Posterior vena cava (tissue), 2 donors: ENCODE measurements at regions not wholly inside any gene's neighbourhood (a gene's known extent, or its start where the extent isn't known, plus 50 kb on each side); places are given as distances from the start of the nearest gene placed in this dataset.
"Not testable (repeated sequence)": the region's sequence is repeated elsewhere in the genome, so short reads cannot be mapped to it uniquely, and the experiment has no call there.

Source experiments
- DNase-seq: peaks from one replicate; pipeline ENCODE4 v3.0.0-alpha.2; 2020; ENCODE audit warnings: low spot score
- intact Hi-C, 2 donors: fragments of 100-400 bp; cut with DNase I; formaldehyde crosslinking; loops; one replicate each; pipeline versions ENCODE4 v1.14.1 to v1.14.2; 2022 to 2023
- donor health status: DM: yes; HTN: yes; CAD: no.
- donor health status: DM: yes; HTN: yes; CAD: no.

- no peak for DNase-seq
- intact Hi-C loops, result no loop called here
These were observed 183.3 kb upstream of the LRP1B start for GRCh38 chr2:142314164-142314563.

DNA sequence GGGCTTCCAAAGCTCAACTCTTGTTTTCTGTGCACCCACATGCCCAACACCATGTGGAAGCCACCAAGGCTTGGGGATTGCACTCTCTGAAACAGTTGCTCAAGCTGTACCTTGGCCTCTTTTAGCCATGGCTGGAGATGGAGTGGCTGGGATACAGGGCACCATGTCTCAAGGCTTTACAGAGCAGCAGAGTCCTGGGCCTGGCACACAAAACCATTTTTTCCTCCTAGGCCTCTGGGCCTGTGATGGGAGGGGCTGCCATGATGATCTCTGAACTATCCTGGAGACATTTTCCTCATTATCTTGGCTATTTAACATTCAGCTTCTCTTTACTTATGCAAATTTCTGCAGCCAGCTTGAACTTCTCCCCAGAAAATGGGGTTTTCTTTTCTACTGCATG is 179.7 kb upstream of the LRP1B start:
- intact Hi-C loops, result no loop called here
- DNase-seq, result no peak

DNA sequence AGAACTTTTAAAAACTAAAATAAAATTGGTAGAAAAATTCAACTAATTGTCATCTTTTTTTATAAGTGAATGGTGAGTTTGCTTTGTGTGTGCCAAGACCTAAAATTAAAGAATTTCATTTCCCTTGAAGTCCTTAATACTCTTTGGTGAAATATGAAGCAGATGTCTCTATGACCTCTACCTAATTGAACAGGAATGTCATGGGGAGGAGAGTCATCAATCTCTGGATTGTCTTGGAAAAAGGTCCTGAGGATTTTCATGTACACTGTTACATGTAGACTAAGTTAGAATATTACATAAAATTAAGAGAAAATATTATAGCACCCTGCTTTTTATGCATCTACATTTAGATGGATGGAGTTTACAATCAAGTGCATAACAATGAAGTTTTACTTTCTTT is 177.9 kb upstream of the LRP1B start:
- intact Hi-C loops, result loop anchor here in 1 of 2 donors (1.0 kb wide), 1 partner anchor 20 kb away; no protein-coding TSS in a partner anchor

GRCh38 chr2:142307616-142308115 is 176.8 kb upstream of the LRP1B start:
- no peak for DNase-seq
- intact Hi-C loops, result no loop called here

More for the DNA sequence above, 177.9 kb upstream of the LRP1B start:
- no peak for DNase-seq

DNA sequence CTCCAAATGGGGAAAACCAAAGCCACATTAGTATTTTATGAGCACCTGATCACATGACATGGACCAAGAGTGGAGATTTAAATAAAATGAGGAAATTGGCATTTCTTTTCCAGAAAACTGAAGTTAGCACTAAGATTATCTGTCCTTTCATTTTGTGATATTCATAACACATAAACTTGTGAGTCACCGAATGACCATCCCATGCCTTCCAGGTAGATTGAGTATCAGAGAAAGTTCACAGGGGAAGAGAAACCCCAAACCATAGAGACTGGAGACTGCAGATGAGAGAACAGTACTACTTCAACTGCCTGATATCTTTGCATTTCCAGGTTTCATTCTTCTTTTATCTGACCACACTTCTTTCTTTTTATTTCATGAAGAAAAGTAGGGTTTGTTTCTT is 176.3 kb upstream of the LRP1B start:
- intact Hi-C loops, result no loop called here

GRCh38 chr2:142306131-142306530 is 175.3 kb upstream of the LRP1B start:
- no peak for DNase-seq
- intact Hi-C loops, result no loop called here

More for the DNA sequence above, 176.3 kb upstream of the LRP1B start:
- DNase-seq, result no peak

- intact Hi-C loops, result no loop called here
These were observed 169.7 kb upstream of the LRP1B start for GRCh38 chr2:142300517-142300916.

DNA sequence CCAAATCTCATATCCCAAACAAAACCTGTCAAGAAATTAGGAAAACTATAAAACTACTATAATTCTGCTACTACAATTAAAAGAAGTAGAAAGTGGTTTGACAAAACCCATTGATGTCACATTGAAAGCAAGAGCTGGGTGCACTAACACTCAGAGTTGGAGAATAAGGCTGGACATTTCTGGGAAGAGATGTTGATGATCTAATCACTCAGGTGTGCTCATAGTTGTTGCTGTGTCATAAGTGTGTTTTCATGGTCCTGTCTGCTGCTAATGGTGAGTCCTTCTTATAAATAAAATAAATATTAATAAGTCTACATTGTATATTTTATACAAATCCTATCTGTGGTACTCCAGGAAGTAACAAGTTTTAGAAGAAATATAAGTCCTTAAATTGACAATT is 168.2 kb upstream of the LRP1B start:
- no peak for DNase-seq
- intact Hi-C loops, result no loop called here

More at GRCh38 chr2:142300517-142300916, 169.7 kb upstream of the LRP1B start:
- DNase-seq, result no peak

DNA sequence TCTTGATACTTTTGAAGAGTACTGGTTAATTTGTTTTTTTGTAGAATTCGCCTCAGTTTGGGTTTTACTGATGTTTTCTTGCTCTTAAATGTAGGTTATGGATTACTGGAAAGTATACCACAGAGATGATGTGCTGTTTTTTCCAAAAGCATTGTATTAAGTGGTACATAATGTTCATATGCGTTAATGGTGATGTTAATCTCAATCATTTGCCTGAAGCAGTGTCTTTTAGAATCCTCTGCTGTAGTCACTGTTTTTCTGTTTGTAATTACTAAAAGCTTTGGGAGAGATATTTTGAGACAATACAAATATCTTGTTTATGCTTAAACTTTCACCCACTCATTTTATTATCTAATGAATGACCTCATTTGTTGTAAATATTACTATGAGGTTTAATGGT is 163.4 kb upstream of the LRP1B start:
- DNase-seq, result no peak
- intact Hi-C loops, result no loop called here

GRCh38 chr2:142291969-142292368 is 161.2 kb upstream of the LRP1B start:
- intact Hi-C loops, result no loop called here
- no peak for DNase-seq

GRCh38 chr2:142290931-142291330 is 160.1 kb upstream of the LRP1B start:
- intact Hi-C loops, result no loop called here
- DNase-seq, result no peak

GRCh38 chr2:142286618-142287017 is 155.8 kb upstream of the LRP1B start:
- intact Hi-C loops, result no loop called here
- DNase-seq, result no peak

DNA sequence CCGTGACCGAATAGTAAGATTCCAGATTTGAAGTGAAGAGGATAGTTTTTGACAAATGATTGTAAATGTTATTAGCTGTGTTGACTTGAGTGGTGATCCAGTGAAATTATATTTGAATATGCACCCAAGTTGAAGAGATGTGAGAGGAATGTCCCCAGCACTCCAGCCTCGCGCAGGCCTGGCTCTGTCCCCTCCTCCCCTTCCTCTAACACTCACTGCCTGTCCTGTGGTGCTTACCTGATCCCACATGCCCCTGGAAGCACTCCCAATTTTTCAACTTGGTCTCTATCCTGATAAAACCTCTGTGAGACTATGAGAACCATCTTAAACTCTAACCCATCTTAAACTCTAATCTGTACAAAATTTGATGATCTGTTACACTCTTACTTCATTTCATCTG is 154.7 kb upstream of the LRP1B start:
- intact Hi-C loops, result no loop called here
- DNase-seq, result no peak

DNA sequence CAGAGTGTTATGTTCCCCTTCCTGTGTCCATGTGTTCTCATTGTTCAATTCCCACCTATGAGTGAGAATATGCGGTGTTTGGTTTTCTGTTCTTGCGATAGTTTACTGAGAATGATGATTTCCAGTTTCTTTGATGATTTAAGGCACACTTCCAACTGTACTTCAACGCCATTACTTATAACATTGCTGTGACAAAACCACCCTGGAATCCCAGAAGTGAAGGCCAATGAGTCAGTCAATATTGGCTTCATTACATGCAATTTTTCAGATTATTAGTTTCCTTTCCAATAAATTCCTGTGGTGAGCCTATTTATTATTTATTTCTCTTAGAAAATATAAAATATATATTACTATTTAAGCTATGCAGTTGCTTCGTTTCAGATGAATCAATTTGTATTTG is 153.5 kb upstream of the LRP1B start:
- DNase-seq, intact Hi-C loops: not testable (repeated sequence)

DNA sequence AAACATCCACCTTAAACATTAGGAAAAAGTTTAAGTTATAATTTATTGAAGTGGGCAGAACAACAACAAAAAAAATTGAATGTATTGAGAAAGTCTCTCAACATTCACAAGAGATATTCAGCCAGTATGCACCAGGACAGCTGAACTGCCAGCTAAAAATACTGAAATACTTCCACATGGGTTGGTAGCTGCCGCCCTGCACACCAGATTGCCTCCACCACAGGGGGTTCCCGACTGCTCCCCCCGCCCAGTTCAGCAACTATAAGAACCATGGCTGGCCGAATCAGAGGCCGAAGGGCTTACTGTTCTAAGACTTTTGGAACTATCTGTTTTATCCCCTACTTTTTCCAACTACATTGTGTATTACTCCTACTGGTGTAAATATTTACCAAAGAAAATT is 150.0 kb upstream of the LRP1B start:
- DNase-seq, result no peak
- intact Hi-C loops, result loop anchor here in 1 of 2 donors (2.0 kb wide), 1 partner anchor 654 kb away; no protein-coding TSS in a partner anchor

DNA sequence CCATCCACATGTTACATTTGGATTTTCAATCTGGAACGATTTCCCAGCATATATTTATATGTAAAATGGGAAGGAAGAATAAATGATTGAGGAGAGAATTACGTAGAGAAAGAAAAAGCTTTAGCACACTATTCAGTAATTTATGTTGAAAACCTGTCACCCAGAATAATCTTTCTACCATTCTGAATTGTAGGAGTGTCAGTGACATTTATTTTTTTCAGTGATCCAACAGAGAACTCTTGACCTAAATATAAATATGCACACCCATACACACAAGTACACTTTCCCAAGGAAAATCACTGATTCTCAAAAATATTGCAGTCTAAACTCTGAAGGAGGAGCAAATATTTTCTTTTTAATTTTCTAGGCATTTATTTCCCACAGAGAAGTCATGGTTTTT is 140.2 kb upstream of the LRP1B start:
- no peak for DNase-seq
- intact Hi-C loops, result no loop called here

DNA sequence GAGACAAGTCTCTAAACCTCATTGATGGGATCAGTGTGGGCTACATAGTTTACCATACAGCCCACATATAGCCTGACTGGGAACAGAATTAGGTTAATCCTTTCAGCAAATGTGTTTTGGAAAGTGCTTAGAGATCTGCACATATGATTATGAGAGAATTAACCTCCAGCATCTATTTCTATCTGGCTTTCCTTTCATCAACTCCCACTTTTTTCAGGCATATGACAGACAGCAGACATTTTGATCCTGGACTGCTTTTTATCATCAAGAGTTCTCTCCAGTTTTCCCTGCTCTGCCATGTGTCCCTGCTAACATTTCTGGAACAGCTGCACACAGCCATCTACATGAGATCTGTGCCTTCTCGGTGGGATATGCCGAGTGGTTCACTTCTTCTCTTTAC is 139.5 kb upstream of the LRP1B start:
- intact Hi-C loops, result no loop called here
- no peak for DNase-seq

GRCh38 chr2:142259356-142259755 is 128.5 kb upstream of the LRP1B start:
- intact Hi-C loops, result no loop called here

DNA sequence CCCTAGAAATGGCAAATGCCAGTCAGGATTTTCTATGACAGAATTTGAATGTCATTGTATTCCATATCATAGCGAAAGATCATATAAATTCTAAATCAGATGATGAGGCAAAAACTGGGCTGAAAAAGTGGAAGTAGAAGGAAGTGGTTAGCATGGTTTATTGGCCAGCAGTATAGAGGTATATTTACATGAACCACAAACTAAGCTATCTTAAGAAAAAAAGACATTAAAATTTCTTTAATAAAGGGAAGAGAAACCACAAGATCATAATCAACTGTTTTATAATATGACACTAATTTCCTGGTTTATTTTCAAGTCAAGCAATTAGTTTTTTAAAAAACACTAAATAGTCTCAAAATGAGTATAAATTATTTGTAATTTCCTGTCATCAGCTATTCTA is 123.2 kb upstream of the LRP1B start:
- DNase-seq, result no peak
- intact Hi-C loops, result no loop called here

More at GRCh38 chr2:142259356-142259755, 128.5 kb upstream of the LRP1B start:
- no peak for DNase-seq

GRCh38 chr2:142241016-142241415 is 110.2 kb upstream of the LRP1B start:
- intact Hi-C loops, result no loop called here
- no peak for DNase-seq

DNA sequence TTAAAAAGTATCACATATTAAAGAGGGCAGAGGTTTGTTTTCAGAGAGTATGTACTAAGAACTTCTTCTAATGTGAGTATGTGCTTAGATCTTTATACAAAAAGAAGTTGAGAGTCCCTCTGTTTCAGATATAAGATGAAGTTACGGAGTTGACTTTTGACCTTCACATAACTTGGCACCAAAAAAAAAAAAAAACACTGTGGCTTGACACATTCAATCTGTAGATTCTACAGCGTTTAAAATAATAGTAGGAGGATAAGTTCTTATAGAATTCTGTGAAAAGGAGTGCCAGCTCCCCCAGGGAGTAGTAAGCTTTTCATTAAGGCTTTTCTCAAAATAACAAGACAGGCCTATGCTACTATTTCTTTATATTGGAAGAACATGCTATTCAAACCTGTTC is 105.4 kb upstream of the LRP1B start:
- DNase-seq, result no peak
- intact Hi-C loops, result no loop called here

- DNase-seq, result no peak
- intact Hi-C loops, result no loop called here
These were observed 103.9 kb upstream of the LRP1B start for GRCh38 chr2:142234741-142235140.
